GM18873 (cell line): ENCODE measurements at regions not wholly inside any gene's neighbourhood (a gene's known extent, or its start where the extent isn't known, plus 50 kb on each side); places are given as distances from the start of the nearest gene placed in this dataset.
"Not testable (repeated sequence)": the region's sequence is repeated elsewhere in the genome, so short reads cannot be mapped to it uniquely, and the experiment has no call there.

Source experiments
- ATAC-seq: cut with Tn5 transposase; IDR thresholded peaks from one replicate; pipeline ENCODE4 v1.9.1; 2021; ENCODE audit warnings: mild to moderate bottlenecking, moderate library complexity, moderate number of reproducible peaks; ENCODE audit not compliant: unreplicated experiment, low FRiP score

GRCh38 chr3:168977716-168978374, 685.7 kb downstream of the MECOM start:
- ATAC-seq, result no peak

DNA sequence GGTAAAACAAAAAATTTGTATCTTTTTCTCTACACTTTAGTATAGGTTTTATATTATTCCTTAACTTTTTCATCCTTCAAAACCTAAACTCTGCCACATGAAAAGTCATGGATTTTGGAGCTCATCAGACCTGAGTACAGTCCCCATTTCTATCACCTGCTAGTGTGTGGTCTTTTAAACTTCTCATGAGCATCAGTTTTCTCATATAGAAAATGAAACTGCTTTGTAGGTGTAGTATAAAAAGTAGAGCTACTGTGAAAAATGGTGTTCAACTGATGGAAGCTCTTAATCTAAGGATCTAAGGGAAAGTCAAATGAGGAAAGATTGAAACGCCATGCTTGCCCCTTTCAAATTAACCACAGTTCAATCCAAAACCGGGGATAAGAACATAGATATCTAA, 686.5 kb downstream of the MECOM start:
- no peak for ATAC-seq

DNA sequence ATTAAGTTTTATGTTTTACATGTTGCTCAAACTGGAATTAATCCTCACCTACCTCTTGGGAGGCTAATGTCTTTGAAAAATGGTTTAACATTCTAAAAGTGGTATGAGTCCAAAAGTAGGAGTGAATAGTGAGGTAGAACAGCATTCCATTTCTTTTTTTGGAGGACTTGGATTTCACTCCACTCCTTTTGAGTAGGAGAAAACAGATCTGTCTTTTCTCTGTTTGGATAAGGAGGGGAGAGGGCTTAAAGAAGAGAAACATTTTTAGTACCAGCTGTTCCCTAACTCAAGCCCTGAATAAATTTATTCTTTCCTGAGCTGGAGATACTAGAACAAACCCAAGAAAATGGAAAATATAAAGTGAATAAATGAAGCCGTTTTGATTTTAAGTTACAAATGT, 687.9 kb downstream of the MECOM start:
- no peak for ATAC-seq

DNA sequence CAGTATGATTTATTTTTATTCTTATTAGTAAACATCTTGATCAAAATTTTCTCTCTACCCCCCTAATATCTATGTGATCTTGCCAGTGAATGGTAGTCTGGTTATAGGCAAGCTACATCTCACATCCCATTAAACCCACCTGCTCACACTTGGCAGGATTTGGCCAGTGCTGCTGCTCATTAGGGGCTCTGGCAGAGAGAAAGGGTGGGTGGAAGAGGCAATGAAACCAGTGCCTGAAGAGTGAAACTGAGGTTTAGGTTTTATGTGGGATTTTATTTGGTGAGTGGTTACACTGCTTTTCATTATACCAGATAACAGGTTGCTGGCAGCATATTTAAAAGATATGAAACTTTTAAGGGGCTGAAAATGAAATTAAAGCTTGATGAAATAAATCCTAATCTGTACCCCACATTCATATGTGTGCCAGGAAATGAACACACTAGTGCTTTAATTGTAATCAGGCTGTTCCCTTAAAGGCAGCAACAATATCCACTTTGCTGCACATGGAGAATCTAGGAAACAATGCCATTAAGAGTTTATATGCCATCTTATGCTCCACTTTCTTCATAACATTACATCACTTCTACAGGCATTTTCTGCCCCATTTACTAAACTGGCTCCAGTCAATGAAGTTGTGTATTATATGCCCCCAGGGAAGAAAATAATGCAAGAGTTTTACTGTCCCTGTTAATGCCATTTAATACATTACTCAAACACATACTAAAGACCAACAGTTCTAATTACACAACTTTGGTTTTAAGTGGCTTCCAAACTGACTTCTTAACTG, 688.7 kb downstream of the MECOM start:
- ATAC-seq, result no peak

DNA sequence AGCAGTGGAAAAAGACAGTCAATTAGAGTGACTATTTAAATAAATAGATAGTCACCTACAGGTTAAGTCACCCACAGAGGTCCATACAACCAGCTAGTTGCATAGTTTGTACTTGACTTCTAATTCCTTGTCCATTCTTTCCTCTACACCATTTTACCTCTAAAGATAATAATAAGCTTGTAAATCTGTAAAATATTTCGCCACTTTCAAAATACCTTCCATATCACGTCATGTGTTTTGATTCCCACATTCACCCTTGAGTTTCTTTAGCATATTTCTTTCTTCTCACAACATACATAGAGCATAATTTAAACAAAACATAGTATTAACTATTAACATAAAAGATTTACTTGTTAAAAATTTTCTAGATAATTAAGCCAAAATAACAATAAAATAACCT, 689.6 kb downstream of the MECOM start:
- ATAC-seq, result no peak

GRCh38 chr3:168973206-168973605, 690.3 kb downstream of the MECOM start:
- ATAC-seq, result no peak

DNA sequence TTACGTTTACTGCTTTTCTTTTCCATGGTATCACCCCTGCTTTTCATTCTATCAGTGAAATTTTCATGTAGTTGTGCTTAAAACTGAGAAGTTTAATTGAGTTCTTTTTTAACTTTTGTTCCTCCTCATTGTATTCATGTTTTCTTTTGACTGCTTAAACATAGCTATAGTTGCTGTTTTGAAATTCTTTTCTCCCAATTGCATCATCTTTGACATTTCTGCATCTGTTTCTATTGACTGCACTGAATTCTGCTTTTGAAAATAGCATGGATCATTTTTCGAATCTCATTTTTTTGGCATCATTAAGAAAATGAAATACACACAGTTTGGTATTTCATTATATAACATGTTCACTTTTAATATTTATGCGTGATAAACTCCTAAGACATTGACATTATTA, 694.9 kb downstream of the MECOM start:
- ATAC-seq, result no peak

- no peak for ATAC-seq
Observed at GRCh38 chr3:168964736-168965135, 698.8 kb downstream of the MECOM start.

GRCh38 chr3:168961271-168961670, 702.2 kb downstream of the MECOM start:
- ATAC-seq, result no peak

DNA sequence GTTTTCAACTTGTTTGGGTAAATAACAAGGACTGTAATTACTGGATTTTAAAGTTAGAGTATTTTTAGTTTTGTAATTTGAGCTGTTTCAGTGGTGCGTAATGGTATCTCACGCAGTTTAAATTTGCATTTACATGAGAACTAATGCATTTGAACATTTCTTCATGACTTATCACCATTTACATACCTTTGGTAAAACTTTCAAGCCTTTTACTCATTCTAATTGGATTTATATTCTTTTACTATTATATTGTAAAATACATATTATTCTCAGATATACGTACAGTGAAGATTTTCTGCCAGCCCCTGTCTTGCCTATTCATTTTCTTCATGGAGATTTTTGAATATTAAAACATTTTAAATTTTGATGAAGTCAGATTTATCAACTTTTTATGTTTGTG, 703.8 kb downstream of the MECOM start:
- no peak for ATAC-seq

DNA sequence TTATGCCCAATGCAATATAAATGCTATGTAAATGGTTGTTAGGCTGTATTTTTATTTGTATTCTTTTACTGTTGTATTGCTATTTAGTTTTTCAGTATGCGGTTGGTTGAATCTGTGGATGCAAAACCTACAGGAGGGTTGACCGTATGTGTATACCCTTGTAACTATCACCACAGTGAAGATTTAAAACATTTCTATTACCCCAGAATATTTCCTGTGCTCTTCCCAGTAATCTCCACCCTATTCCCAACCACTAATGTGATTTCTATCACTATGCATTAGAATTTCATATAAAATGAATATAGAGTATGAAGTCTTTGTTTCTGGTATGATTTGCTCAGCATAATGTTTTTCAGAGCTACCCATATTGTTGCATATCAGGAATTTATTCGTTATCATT, 705.0 kb downstream of the MECOM start:
- no peak for ATAC-seq

DNA sequence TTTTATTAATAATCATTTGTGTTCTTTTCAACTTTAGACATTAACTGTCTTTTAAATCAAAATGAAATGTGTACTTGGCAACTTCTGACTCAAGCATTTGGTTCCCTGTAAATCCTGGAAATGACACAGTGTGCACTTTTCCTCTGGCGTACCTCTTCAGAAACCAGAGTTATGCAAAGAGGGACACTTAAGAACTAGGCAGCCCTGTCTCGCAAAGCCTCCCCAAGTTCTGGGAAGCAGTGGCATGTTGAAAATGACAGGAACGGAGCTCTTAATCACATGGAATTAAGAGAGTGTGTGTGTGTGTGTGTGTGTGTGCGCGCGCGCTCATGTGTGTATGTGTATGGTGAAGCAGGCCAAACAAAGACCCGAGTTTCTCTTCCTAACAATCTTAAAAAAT, 707.4 kb downstream of the MECOM start:
- ATAC-seq, result no peak

- no peak for ATAC-seq
Observed at GRCh38 chr3:168952551-168952950, 711.0 kb downstream of the MECOM start.

- no peak for ATAC-seq
Observed at GRCh38 chr3:168951884-168952283, 711.6 kb downstream of the MECOM start.

- ATAC-seq, result no peak
Observed at GRCh38 chr3:168951368-168951767, 712.1 kb downstream of the MECOM start.

- ATAC-seq, result no peak
Observed at GRCh38 chr3:168950622-168951021, 712.9 kb downstream of the MECOM start.

- no peak for ATAC-seq
Observed at GRCh38 chr3:168939651-168940238, 723.8 kb downstream of the MECOM start.

- no peak for ATAC-seq
Observed at GRCh38 chr3:168933614-168934013, 729.9 kb downstream of the MECOM start.

DNA sequence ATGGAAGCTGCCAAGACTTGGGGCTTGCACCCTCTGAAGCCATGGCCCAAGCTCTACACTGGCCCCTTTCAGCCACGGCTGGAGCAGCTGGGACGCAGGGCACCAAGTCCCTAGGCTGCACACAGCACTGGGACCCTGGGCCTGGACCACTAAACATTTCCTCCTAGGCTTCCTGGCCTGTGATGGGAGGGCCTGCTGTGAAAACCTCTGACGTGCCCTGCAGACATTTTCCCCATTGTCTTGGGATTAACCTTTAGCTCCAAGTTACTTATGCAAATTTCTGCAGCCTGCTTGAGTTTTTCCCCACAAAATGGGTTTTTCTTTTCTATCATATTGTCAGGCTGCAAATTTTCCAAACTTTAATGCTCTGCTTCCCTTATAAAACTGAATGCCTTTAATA, 733.5 kb downstream of the MECOM start:
- not testable (repeated sequence) for ATAC-seq

DNA sequence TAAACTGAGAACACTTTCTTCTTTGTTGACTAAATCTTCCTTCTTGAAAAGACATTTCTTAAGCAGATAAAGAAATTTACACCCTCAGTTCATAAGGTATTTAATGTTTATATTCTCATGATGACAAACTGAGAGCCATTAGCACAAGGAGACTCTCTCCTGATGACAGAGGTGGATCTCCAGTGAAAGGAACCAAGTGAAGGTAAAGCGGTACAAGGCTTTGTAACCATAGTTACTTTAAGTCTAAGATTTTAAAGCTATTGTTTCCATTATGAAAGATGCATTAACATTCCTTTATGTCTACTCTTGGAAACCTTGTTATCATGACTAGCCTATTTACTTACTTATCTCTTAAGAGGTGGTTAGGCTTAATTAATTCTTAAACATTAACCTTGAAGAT, 737.1 kb downstream of the MECOM start:
- ATAC-seq, result no peak

DNA sequence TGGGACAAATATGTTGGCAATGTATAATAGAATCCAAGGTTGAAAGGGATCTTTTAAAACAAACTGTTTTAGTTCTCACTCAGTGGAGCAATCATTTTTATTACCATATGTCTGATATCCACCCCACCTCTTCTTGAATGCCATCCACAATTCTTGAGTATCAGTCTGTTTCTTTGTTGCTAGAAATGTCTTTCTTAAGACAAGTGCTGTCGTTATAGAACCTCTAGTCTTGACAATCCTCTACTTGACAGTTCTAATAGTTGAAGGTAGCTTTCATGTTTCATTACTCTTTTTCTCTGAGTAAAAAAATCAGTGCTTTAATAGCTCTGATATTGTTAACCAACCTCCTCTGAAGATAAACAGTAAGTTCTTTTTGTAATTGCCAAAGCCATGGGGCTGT, 737.9 kb downstream of the MECOM start:
- no peak for ATAC-seq

- no peak for ATAC-seq
Observed at GRCh38 chr3:168914662-168915061, 748.9 kb downstream of the MECOM start.
